SH-SY5Y (cell line): ENCODE measurements at regions not wholly inside any gene's neighbourhood (a gene's known extent, or its start where the extent isn't known, plus 50 kb on each side); places are given as distances from the start of the nearest gene placed in this dataset.

Experiments used
- GATA2 ChIP-seq: IDR thresholded peaks from 2 replicates; pipeline ENCODE4 v1.6.1; 2011; ENCODE audit warnings: mild to moderate bottlenecking, low read depth, low read length
- GATA3 ChIP-seq: IDR thresholded peaks from 2 replicates; pipeline ENCODE4 v1.6.1; 2011; ENCODE audit warnings: low read depth, mild to moderate bottlenecking, low read length, moderate library complexity

DNA sequence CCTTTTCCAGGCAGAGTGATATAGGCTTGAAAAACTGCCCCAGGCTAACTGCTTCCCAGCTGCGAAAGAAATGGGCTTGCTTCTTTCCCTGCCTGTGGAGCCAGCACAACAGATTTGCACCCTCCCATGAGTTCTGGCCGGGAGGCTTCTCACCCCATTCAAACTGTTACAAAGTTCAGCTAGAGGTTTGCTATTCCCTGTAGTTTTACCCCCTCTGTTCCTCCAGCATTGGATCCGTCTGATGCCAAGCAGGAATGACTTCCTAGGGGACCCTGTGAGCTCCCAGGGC lies 87.6 kb upstream of the NDST4 start:
- TF ChIP-seq GATA2 (no peak), GATA3 (no peak)
